ENCODE measurements at regions not wholly inside any gene's neighbourhood (a gene's known extent, or its start where the extent isn't known, plus 50 kb on each side); places are given as distances from the start of the nearest gene placed in this dataset.

GRCh38 chr7:12764458-12764891 is 77.0 kb downstream of the ARL4A start:
- TF ChIP-seq ELF4 (IDR thresholded peaks at IDR 0.05) (no peak), NFRKB (IDR thresholded peaks at IDR 0.05) (no peak), FOXA1 (IDR thresholded peaks at IDR 0.05) (no peak), FOXM1 (IDR thresholded peaks at IDR 0.05; ENCODE audit: borderline replicate concordance) (no peak), PKNOX1 (IDR thresholded peaks at IDR 0.05) (no peak), TARDBP (IDR thresholded peaks at IDR 0.05) (no peak), HDGF (IDR thresholded peaks at IDR 0.05; ENCODE audit: borderline replicate concordance) (no peak), ARNT (IDR thresholded peaks at IDR 0.05) (no peak), FOXK2 (IDR thresholded peaks at IDR 0.05) (no peak), SP1 (IDR thresholded peaks at IDR 0.05) (no peak), LEF1 (IDR thresholded peaks at IDR 0.05; ENCODE audit: borderline replicate concordance) (no peak), BHLHE40 (IDR thresholded peaks at IDR 0.05; ENCODE audit: borderline replicate concordance) (no peak), SUZ12 (IDR thresholded peaks at IDR 0.05) (no peak), CTBP1 (IDR thresholded peaks at IDR 0.05; ENCODE audit: borderline replicate concordance) (no peak), ZNF384 (IDR thresholded peaks at IDR 0.05) (no peak), L3MBTL2 (conservative IDR thresholded peaks at IDR 0.05) (no peak)
- CTCF ChIA-PET: no interaction called here
- no peak for DNase-seq (ENCODE audit: extremely low spot score)
- POLR2A ChIA-PET: no interaction called here

GRCh38 chr7:12765431-12766100 is 78.1 kb downstream of the ARL4A start:
- CTCF ChIA-PET: interaction anchor here (0.9 kb wide), 1 partner anchor 79 kb away, joined by 3 read pairs; no protein-coding TSS in a partner anchor
- POLR2A ChIA-PET: no interaction called here
- TF ChIP-seq HDGF (IDR thresholded peaks at IDR 0.05; ENCODE audit: borderline replicate concordance) (no peak), ELF4 (IDR thresholded peaks at IDR 0.05) (no peak), LEF1 (IDR thresholded peaks at IDR 0.05; ENCODE audit: borderline replicate concordance) (no peak), ZNF384 (IDR thresholded peaks at IDR 0.05) (no peak), PKNOX1 (IDR thresholded peaks at IDR 0.05) (no peak), L3MBTL2 (conservative IDR thresholded peaks at IDR 0.05) (no peak), ARNT (IDR thresholded peaks at IDR 0.05) (no peak), CTBP1 (IDR thresholded peaks at IDR 0.05; ENCODE audit: borderline replicate concordance) (no peak), NFRKB (IDR thresholded peaks at IDR 0.05) (no peak), TARDBP (IDR thresholded peaks at IDR 0.05) (no peak), BHLHE40 (IDR thresholded peaks at IDR 0.05; ENCODE audit: borderline replicate concordance) (no peak), FOXA1 (IDR thresholded peaks at IDR 0.05) (no peak), FOXM1 (IDR thresholded peaks at IDR 0.05; ENCODE audit: borderline replicate concordance) (no peak), FOXK2 (IDR thresholded peaks at IDR 0.05) (no peak), SUZ12 (IDR thresholded peaks at IDR 0.05) (no peak), SP1 (IDR thresholded peaks at IDR 0.05) (no peak)
- DNase-seq (ENCODE audit: extremely low spot score): no peak

- no peak for DNase-seq (ENCODE audit: extremely low spot score)
- TF ChIP-seq FOXK2 (IDR thresholded peaks at IDR 0.05): no peak
- TF ChIP-seq ARNT (IDR thresholded peaks at IDR 0.05): no peak
- no peak for TF ChIP-seq TARDBP (IDR thresholded peaks at IDR 0.05)
- no peak for TF ChIP-seq PKNOX1 (IDR thresholded peaks at IDR 0.05)
- no peak for TF ChIP-seq HDGF (IDR thresholded peaks at IDR 0.05; ENCODE audit: borderline replicate concordance)
- no peak for TF ChIP-seq FOXA1 (IDR thresholded peaks at IDR 0.05)
- no peak for TF ChIP-seq L3MBTL2 (conservative IDR thresholded peaks at IDR 0.05)
- ChIA-PET CTCF (interaction anchor here (0.9 kb wide), 1 partner anchor 80 kb away, joined by 3 read pairs; no protein-coding TSS in a partner anchor), POLR2A (no interaction called here)
These were observed 79.0 kb downstream of the ARL4A start for GRCh38 chr7:12766416-12766815.

GRCh38 chr7:12768948-12769347 is 81.5 kb downstream of the ARL4A start:
- ChIA-PET POLR2A (interaction anchor here (0.9 kb wide), 1 partner anchor 82 kb away, joined by 3 read pairs; the partner anchor contains the start of gene ARL4A), CTCF (no interaction called here)
- no peak for TF ChIP-seq HDGF (IDR thresholded peaks at IDR 0.05; ENCODE audit: borderline replicate concordance)
- TF ChIP-seq FOXA1 (IDR thresholded peaks at IDR 0.05): no peak
- no peak for TF ChIP-seq SUZ12 (IDR thresholded peaks at IDR 0.05)
- TF ChIP-seq TARDBP (IDR thresholded peaks at IDR 0.05): no peak
- no peak for TF ChIP-seq ARNT (IDR thresholded peaks at IDR 0.05)
- TF ChIP-seq CTBP1 (IDR thresholded peaks at IDR 0.05; ENCODE audit: borderline replicate concordance): no peak
- TF ChIP-seq FOXK2 (IDR thresholded peaks at IDR 0.05): no peak
- no peak for TF ChIP-seq FOXM1 (IDR thresholded peaks at IDR 0.05; ENCODE audit: borderline replicate concordance)
- TF ChIP-seq LEF1 (IDR thresholded peaks at IDR 0.05; ENCODE audit: borderline replicate concordance): no peak
- TF ChIP-seq L3MBTL2 (conservative IDR thresholded peaks at IDR 0.05): no peak
- TF ChIP-seq ELF4 (IDR thresholded peaks at IDR 0.05): no peak
- DNase-seq (ENCODE audit: extremely low spot score): no peak

- ChIA-PET CTCF (no interaction called here), POLR2A (interaction anchor here (0.9 kb wide), 1 partner anchor 83 kb away, joined by 3 read pairs; the partner anchor contains the start of gene ARL4A)
- no peak for DNase-seq (ENCODE audit: extremely low spot score)
- no peak for TF ChIP-seq PKNOX1 (IDR thresholded peaks at IDR 0.05)
- TF ChIP-seq FOXK2 (IDR thresholded peaks at IDR 0.05): no peak
- no peak for TF ChIP-seq CTBP1 (IDR thresholded peaks at IDR 0.05; ENCODE audit: borderline replicate concordance)
- TF ChIP-seq ARNT (IDR thresholded peaks at IDR 0.05): no peak
- no peak for TF ChIP-seq HDGF (IDR thresholded peaks at IDR 0.05; ENCODE audit: borderline replicate concordance)
- TF ChIP-seq TARDBP (IDR thresholded peaks at IDR 0.05): no peak
- TF ChIP-seq FOXA1 (IDR thresholded peaks at IDR 0.05): no peak
These were observed 82.0 kb downstream of the ARL4A start for GRCh38 chr7:12769444-12769843.

Data from HEK293T (cell line).